Large intestine (tissue), 3 donors: ENCODE measurements at regions not wholly inside any gene's neighbourhood (a gene's known extent, or its start where the extent isn't known, plus 50 kb on each side); places are given as distances from the start of the nearest gene placed in this dataset.

ENCODE experiments used
- DNase-seq, 2 donors: peaks; one replicate each; pipeline versions ENCODE4 v3.0.0 to v3.0.0-alpha.2; 2013
- H3K27ac ChIP-seq: one replicate; pipeline ENCODE4 v1.5.1; 2013; ENCODE audit warnings: low read length
- H3K27me3 ChIP-seq: 2 replicates; pipeline ENCODE4 v1.6.1; 2013; ENCODE audit warnings: low read length; ENCODE audit not compliant: control insufficient read depth, insufficient read depth
- H3K36me3 ChIP-seq: 2 replicates; pipeline ENCODE4 v1.6.1; 2013; ENCODE audit warnings: low read length; ENCODE audit not compliant: control insufficient read depth, insufficient read depth
- H3K4me1 ChIP-seq: one replicate; pipeline ENCODE4 v1.6.1; 2013; ENCODE audit warnings: low read length; ENCODE audit not compliant: control insufficient read depth, insufficient read depth
- H3K4me3 ChIP-seq: one replicate; pipeline ENCODE4 v1.5.1; 2013; ENCODE audit warnings: low read length
- H3K9me3 ChIP-seq: one replicate; pipeline ENCODE4 v1.6.1; 2013; ENCODE audit warnings: mild to moderate bottlenecking, low read depth, low read length, moderate library complexity; ENCODE audit not compliant: control insufficient read depth
- WGBS: methylation state at CpG from one replicate; pipeline ENCODE4 v1.1.5; 2013; ENCODE audit warnings: low lambda C conversion rate; ENCODE audit not compliant: insufficient coverage; 5-methylcytosine and 5-hydroxymethylcytosine counted together

- WGBS: 100% methylated on average over 1 of the region's 7 CpGs
- no peak for DNase-seq
- H3K36me3 ChIP-seq: no peaks in the 10 kb centered on the region
These were observed 204.1 kb upstream of the BMPER start for GRCh38 chr7:33701189-33701740.

GRCh38 chr7:33701927-33702326 is 203.4 kb upstream of the BMPER start:
- Histone ChIP-seq H3K4me1 (peaks cover 32% of the 10 kb centered on the region), H3K4me3 (no peak overlapping the region), H3K27me3 (no peaks in the 10 kb centered on the region), H3K27ac (no peak overlapping the region), H3K36me3 (no peaks in the 10 kb centered on the region), H3K9me3 (no peaks in the 10 kb centered on the region)
- WGBS: no CpG with 5 or more reads among the region's 2 CpGs
- no peak for DNase-seq

More at GRCh38 chr7:33701189-33701740, 204.1 kb upstream of the BMPER start:
- peaks cover 32% of the 10 kb centered on the region for H3K4me1 ChIP-seq
- peak overlapping the region; percentile 89 for H3K27ac ChIP-seq
- no peaks in the 10 kb centered on the region for H3K27me3 ChIP-seq
- H3K4me3 ChIP-seq: no peak overlapping the region
- no peaks in the 10 kb centered on the region for H3K9me3 ChIP-seq

- peaks cover 32% of the 10 kb centered on the region for H3K4me1 ChIP-seq
- H3K4me3 ChIP-seq: no peak overlapping the region
- H3K9me3 ChIP-seq: no peaks in the 10 kb centered on the region
- WGBS: no CpG with 5 or more reads among the region's 3 CpGs
- H3K27me3 ChIP-seq: no peaks in the 10 kb centered on the region
- H3K36me3 ChIP-seq: no peaks in the 10 kb centered on the region
- H3K27ac ChIP-seq: no peak overlapping the region
- no peak for DNase-seq
These were observed 202.8 kb upstream of the BMPER start for GRCh38 chr7:33702514-33703054.

- Histone ChIP-seq H3K4me1 (peaks cover 8% of the 10 kb centered on the region), H3K27ac (no peak overlapping the region), H3K9me3 (no peaks in the 10 kb centered on the region), H3K27me3 (no peaks in the 10 kb centered on the region), H3K36me3 (no peaks in the 10 kb centered on the region), H3K4me3 (no peak overlapping the region)
- no CpG with 5 or more reads among the region's 5 CpGs for WGBS
- DNase-seq: no peak
These were observed 200.0 kb upstream of the BMPER start for GRCh38 chr7:33705333-33705833.

GRCh38 chr7:33706186-33706585 is 199.2 kb upstream of the BMPER start:
- peak in 1 of 2 donors; percentile 56 for DNase-seq
- H3K9me3 ChIP-seq: no peaks in the 10 kb centered on the region
- WGBS: no CpG with 5 or more reads among the region's 2 CpGs
- H3K4me1 ChIP-seq: peaks cover under 1% of the 10 kb centered on the region
- H3K27ac ChIP-seq: no peak overlapping the region
- no peak overlapping the region for H3K4me3 ChIP-seq
- H3K36me3 ChIP-seq: no peaks in the 10 kb centered on the region
- no peaks in the 10 kb centered on the region for H3K27me3 ChIP-seq

- Histone ChIP-seq H3K36me3 (no peaks in the 10 kb centered on the region), H3K4me1 (no peaks in the 10 kb centered on the region), H3K4me3 (no peak overlapping the region), H3K27me3 (no peaks in the 10 kb centered on the region), H3K27ac (no peak overlapping the region), H3K9me3 (no peaks in the 10 kb centered on the region)
- WGBS: 60% methylated on average over 1 of the region's 5 CpGs
- no peak for DNase-seq
These were observed 198.6 kb upstream of the BMPER start for GRCh38 chr7:33706771-33707200.

- Histone ChIP-seq H3K27ac (no peak overlapping the region), H3K4me1 (no peaks in the 10 kb centered on the region), H3K4me3 (no peak overlapping the region), H3K36me3 (no peaks in the 10 kb centered on the region), H3K9me3 (no peaks in the 10 kb centered on the region), H3K27me3 (no peaks in the 10 kb centered on the region)
- WGBS: no CpG with 5 or more reads among the region's 2 CpGs
- DNase-seq: no peak
These were observed 197.9 kb upstream of the BMPER start for GRCh38 chr7:33707427-33707826.

- Histone ChIP-seq H3K4me1 (no peaks in the 10 kb centered on the region), H3K27ac (no peak overlapping the region)
These were observed 194.7 kb upstream of the BMPER start for GRCh38 chr7:33710608-33711007.

GRCh38 chr7:33711231-33712019 is 193.9 kb upstream of the BMPER start:
- Histone ChIP-seq H3K4me3 (no peak overlapping the region), H3K27me3 (no peaks in the 10 kb centered on the region), H3K27ac (no peak overlapping the region), H3K4me1 (no peaks in the 10 kb centered on the region), H3K9me3 (peaks cover 6% of the 10 kb centered on the region), H3K36me3 (no peaks in the 10 kb centered on the region)
- 80% methylated on average over 2 of the region's 6 CpGs for WGBS
- no peak for DNase-seq

More at GRCh38 chr7:33710608-33711007, 194.7 kb upstream of the BMPER start:
- H3K9me3 ChIP-seq: peaks cover 6% of the 10 kb centered on the region
- DNase-seq: no peak
- no peaks in the 10 kb centered on the region for H3K36me3 ChIP-seq
- H3K4me3 ChIP-seq: no peak overlapping the region
- no peaks in the 10 kb centered on the region for H3K27me3 ChIP-seq

GRCh38 chr7:33712020-33712414 is 193.3 kb upstream of the BMPER start:
- WGBS: 93% methylated on average over 2 of the region's 4 CpGs

More at GRCh38 chr7:33712020-33712414, 193.3 kb upstream of the BMPER start:
- H3K27me3 ChIP-seq: no peaks in the 10 kb centered on the region
- no peaks in the 10 kb centered on the region for H3K36me3 ChIP-seq
- no peak overlapping the region for H3K4me3 ChIP-seq
- no peak overlapping the region for H3K27ac ChIP-seq
- peaks cover 6% of the 10 kb centered on the region for H3K9me3 ChIP-seq
- no peak for DNase-seq
- peaks cover 3% of the 10 kb centered on the region for H3K4me1 ChIP-seq
